Type B pancreatic cell (in vitro differentiated cells): ENCODE measurements at regions not wholly inside any gene's neighbourhood (a gene's known extent, or its start where the extent isn't known, plus 50 kb on each side); places are given as distances from the start of the nearest gene placed in this dataset.

Source experiments
- DNase-seq: peaks from one replicate; pipeline ENCODE4 v3.0.0; 2021; ENCODE audit warnings: mixed read lengths; ENCODE audit not compliant: unreplicated experiment; ENCODE audit errors: extremely low spot score
- H3K27ac Mint-ChIP-seq: 2 replicates; pipeline ENCODE4 v1.8.0; 2021; ENCODE audit warnings: mild to moderate bottlenecking, mixed read lengths
- H3K27me3 Mint-ChIP-seq: 2 replicates; pipeline ENCODE4 v1.8.0; 2021; ENCODE audit warnings: mixed read lengths
- H3K36me3 Mint-ChIP-seq: 2 replicates; pipeline ENCODE4 v1.8.0; 2021; ENCODE audit warnings: mixed read lengths
- H3K4me1 Mint-ChIP-seq: one replicate; pipeline ENCODE4 v1.8.0; 2021; ENCODE audit warnings: mixed read lengths; ENCODE audit not compliant: unreplicated experiment
- H3K4me3 Mint-ChIP-seq: 2 replicates; pipeline ENCODE4 v1.8.0; 2021; ENCODE audit warnings: mild to moderate bottlenecking, mixed read lengths
- H3K9me3 Mint-ChIP-seq: 2 replicates; pipeline ENCODE4 v1.8.0; 2021; ENCODE audit warnings: mixed read lengths
- CTCF ChIP-seq: fragments of 200-600 bp; sonication (generic); conservative IDR thresholded peaks from 2 replicates; pipeline ENCODE4 v1.5.0; 2021; ENCODE audit warnings: antibody characterized with exemption, mild to moderate bottlenecking

DNA sequence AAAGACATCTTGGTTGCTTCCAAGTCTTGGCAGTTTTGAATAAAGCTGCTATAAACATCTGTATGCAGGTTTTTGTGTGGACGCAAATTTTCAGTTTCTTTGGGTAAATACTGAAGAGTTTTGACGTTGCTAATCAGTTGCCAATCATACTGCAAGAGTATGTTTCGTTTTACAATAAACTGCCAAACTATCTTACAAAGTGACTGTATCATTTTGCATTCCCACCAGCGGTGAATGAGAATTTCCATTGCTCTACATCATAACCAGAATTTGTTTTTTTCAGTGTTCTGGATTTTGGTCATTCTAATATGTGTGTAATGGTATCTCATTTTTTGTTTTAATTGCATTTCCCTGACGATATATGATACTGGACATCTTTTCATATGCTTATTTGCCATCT is 190.8 kb upstream of the PARP11 start:
- peaks cover 3% of the 10 kb centered on the region for H3K36me3 Mint-ChIP-seq
- TF ChIP-seq CTCF: no peak
- no peaks in the 10 kb centered on the region for H3K4me1 Mint-ChIP-seq
- H3K9me3 Mint-ChIP-seq: no peaks in the 10 kb centered on the region
- H3K27ac Mint-ChIP-seq: no peak overlapping the region
- no peak overlapping the region for H3K4me3 Mint-ChIP-seq
- no peak for DNase-seq
- peaks cover 29% of the 10 kb centered on the region for H3K27me3 Mint-ChIP-seq

DNA sequence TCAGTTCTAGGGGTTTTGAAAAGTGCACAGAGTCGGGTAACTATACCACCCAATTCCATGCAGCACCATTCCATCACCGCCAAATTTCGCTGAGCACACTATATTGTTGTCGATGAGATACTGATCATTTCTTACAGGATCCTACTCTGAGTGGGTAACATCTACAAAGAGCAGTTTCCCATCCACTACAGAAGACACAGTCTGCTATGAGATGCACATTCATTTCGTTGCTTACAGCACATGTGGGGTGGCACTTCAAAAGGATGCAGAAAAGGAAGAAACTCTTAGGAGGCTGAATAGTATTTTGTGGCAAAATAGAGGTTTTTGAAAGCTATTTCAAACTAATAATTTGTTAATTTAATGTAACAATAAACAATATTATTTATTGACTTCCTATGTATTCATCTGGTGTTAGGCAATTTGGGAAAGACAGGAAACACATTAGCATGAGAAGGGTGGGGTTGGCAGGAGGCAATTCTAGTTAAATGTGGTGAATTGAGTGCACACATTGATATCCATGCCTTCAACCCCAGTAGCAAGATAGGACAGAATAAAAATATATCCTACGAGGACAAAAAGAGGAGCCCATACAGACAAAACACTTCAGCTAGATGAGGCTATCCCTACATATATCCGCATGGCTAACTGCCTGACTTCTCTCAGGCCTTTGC is 186.8 kb upstream of the PARP11 start:
- H3K4me3 Mint-ChIP-seq: no peak overlapping the region
- H3K36me3 Mint-ChIP-seq: peaks cover 3% of the 10 kb centered on the region
- no peak overlapping the region for H3K27ac Mint-ChIP-seq
- no peaks in the 10 kb centered on the region for H3K4me1 Mint-ChIP-seq
- DNase-seq: no peak
- H3K27me3 Mint-ChIP-seq: peaks cover 51% of the 10 kb centered on the region
- TF ChIP-seq CTCF: no peak
- no peaks in the 10 kb centered on the region for H3K9me3 Mint-ChIP-seq

GRCh38 chr12:4056910-4057845 is 184.0 kb upstream of the PARP11 start:
- Mint-ChIP-seq H3K27ac (no peak overlapping the region), H3K36me3 (no peaks in the 10 kb centered on the region), H3K4me1 (no peaks in the 10 kb centered on the region), H3K4me3 (no peak overlapping the region), H3K9me3 (peaks cover 5% of the 10 kb centered on the region), H3K27me3 (peaks cover 52% of the 10 kb centered on the region)
- no peak for TF ChIP-seq CTCF
- no peak for DNase-seq

DNA sequence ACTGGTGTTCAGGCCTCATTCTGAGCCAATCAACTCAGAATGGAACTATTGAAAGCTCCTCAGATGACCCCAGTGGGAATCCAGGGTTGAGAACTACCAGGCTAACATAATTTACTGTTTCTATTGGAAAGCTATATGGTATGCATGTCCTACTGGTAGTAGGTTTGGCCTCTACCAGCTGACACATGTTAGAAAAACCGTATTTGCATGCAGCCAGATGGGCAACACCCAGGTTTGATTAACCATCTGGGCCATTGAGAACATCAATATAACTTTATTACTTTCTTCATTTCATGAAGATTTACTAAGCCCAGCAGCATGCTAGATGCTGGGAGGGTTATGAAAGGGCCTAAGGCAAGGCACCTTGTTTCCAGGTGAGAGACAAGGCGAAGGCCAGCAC is 181.4 kb upstream of the PARP11 start:
- Mint-ChIP-seq H3K27ac (no peak overlapping the region), H3K27me3 (peaks cover 59% of the 10 kb centered on the region), H3K4me3 (no peak overlapping the region), H3K36me3 (peaks cover 3% of the 10 kb centered on the region), H3K4me1 (no peaks in the 10 kb centered on the region), H3K9me3 (peaks cover 5% of the 10 kb centered on the region)
- no peak for TF ChIP-seq CTCF
- DNase-seq: no peak

GRCh38 chr12:4052691-4053090 is 179.5 kb upstream of the PARP11 start:
- no peak for DNase-seq
- Mint-ChIP-seq H3K9me3 (peaks cover 5% of the 10 kb centered on the region), H3K36me3 (peaks cover 8% of the 10 kb centered on the region), H3K27me3 (peaks cover 57% of the 10 kb centered on the region), H3K4me1 (no peaks in the 10 kb centered on the region), H3K4me3 (no peak overlapping the region), H3K27ac (no peak overlapping the region)
- no peak for TF ChIP-seq CTCF
